ENCODE measurements at regions not wholly inside any gene's neighbourhood (a gene's known extent, or its start where the extent isn't known, plus 50 kb on each side); places are given as distances from the start of the nearest gene placed in this dataset.

DNA sequence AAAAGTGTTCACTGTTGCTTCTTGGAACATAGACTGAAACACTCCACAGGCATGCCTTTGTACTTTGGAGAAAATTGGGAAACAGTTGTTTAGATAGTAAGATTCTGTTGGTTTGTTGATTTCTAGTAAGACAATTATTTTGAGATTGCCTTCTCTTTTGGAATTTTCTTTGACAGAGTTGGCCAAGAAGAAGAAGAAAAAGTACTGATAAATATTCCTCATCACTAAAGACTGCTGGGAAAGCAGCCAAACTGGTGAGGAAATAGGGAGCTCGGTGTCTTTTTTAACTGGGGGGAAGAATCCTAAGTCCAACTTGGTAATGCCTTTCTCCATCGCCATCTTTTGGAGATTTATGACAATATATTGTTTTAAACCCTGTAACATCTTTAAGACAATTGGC, 370.7 kb downstream of the GPAT3 start:
- TF ChIP-seq TCF3 (CRISPR knock-in tag; IDR thresholded peaks at IDR 0.05) (no peak), YY1 (IDR thresholded peaks at IDR 0.05; ENCODE audit: borderline replicate concordance in 1 of 3, control insufficient read depth in 1 of 3, extremely low read depth in 1 of 3, insufficient read depth in 3 of 3, insufficient read length in 1 of 3, insufficient replicate concordance in 2 of 3, low read depth in 1 of 3, low read length in 2 of 3) (no peak), KLF10 (CRISPR knock-in tag; IDR thresholded peaks at IDR 0.05) (no peak), ZNF561 (CRISPR knock-in tag; conservative IDR thresholded peaks at IDR 0.05) (no peak), SMC3 (conservative IDR thresholded peaks at IDR 0.05; ENCODE audit: insufficient read depth, low read depth, low read length) (no peak)
- TF ChIP-seq, protein P1, sequence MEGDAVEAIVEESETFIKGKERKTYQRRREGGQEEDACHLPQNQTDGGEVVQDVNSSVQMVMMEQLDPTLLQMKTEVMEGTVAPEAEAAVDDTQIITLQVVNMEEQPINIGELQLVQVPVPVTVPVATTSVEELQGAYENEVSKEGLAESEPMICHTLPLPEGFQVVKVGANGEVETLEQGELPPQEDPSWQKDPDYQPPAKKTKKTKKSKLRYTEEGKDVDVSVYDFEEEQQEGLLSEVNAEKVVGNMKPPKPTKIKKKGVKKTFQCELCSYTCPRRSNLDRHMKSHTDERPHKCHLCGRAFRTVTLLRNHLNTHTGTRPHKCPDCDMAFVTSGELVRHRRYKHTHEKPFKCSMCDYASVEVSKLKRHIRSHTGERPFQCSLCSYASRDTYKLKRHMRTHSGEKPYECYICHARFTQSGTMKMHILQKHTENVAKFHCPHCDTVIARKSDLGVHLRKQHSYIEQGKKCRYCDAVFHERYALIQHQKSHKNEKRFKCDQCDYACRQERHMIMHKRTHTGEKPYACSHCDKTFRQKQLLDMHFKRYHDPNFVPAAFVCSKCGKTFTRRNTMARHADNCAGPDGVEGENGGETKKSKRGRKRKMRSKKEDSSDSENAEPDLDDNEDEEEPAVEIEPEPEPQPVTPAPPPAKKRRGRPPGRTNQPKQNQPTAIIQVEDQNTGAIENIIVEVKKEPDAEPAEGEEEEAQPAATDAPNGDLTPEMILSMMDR (IDR thresholded peaks at IDR 0.05 in 2 of 3, conservative IDR thresholded peaks at IDR 0.05 in 1 of 3; ENCODE audit: insufficient read depth in 2 of 3, low read depth in 1 of 3, low read length in 3 of 3): no peak

All from K562 (cell line).